IPS-18a (cell line): ENCODE measurements at regions not wholly inside any gene's neighbourhood (a gene's known extent, or its start where the extent isn't known, plus 50 kb on each side); places are given as distances from the start of the nearest gene placed in this dataset.

Experiments
- H3K27ac ChIP-seq: one replicate; pipeline ENCODE4 v1.5.1; 2013; ENCODE audit warnings: low read length
- H3K27me3 ChIP-seq: one replicate; pipeline ENCODE4 v1.6.1; 2013; ENCODE audit warnings: mild to moderate bottlenecking, low read length; ENCODE audit not compliant: control insufficient read depth, insufficient read depth
- H3K36me3 ChIP-seq: one replicate; pipeline ENCODE4 v1.6.1; 2013; ENCODE audit warnings: low read depth, low read length; ENCODE audit not compliant: control insufficient read depth
- H3K4me1 ChIP-seq: one replicate; pipeline ENCODE4 v1.6.1; 2013; ENCODE audit warnings: low read depth, low read length; ENCODE audit not compliant: control insufficient read depth
- H3K4me3 ChIP-seq: one replicate; pipeline ENCODE4 v1.5.1; 2013; ENCODE audit warnings: low read length
- H3K9ac ChIP-seq: one replicate; pipeline ENCODE4 v1.6.1; 2013; ENCODE audit warnings: mild to moderate bottlenecking, low read length, moderate library complexity
- H3K9me3 ChIP-seq: one replicate; pipeline ENCODE4 v1.6.1; 2013; ENCODE audit warnings: low read depth, low read length; ENCODE audit not compliant: control insufficient read depth

- no peak overlapping the region for H3K27ac ChIP-seq
- H3K27me3 ChIP-seq = no peaks in the 10 kb centered on the region
These were observed 1424.9 kb upstream of the PCDH7 start for GRCh38 chr4:29295280-29295679.

GRCh38 chr4:29304595-29304994 lies 1415.6 kb upstream of the PCDH7 start:
- no peak overlapping the region for H3K9ac ChIP-seq
- H3K27ac ChIP-seq = no peak overlapping the region
- no peaks in the 10 kb centered on the region for H3K4me1 ChIP-seq
- H3K27me3 ChIP-seq = no peaks in the 10 kb centered on the region
- H3K9me3 ChIP-seq = no peaks in the 10 kb centered on the region
- no peaks in the 10 kb centered on the region for H3K36me3 ChIP-seq
- H3K4me3 ChIP-seq = no peak overlapping the region

More at GRCh38 chr4:29295280-29295679, 1424.9 kb upstream of the PCDH7 start:
- Histone ChIP-seq H3K36me3 (no peaks in the 10 kb centered on the region), H3K9ac (no peak overlapping the region), H3K4me1 (no peaks in the 10 kb centered on the region), H3K4me3 (no peak overlapping the region), H3K9me3 (no peaks in the 10 kb centered on the region)

- no peak overlapping the region for H3K4me3 ChIP-seq
- no peaks in the 10 kb centered on the region for H3K4me1 ChIP-seq
- no peaks in the 10 kb centered on the region for H3K9me3 ChIP-seq
- no peaks in the 10 kb centered on the region for H3K27me3 ChIP-seq
- H3K27ac ChIP-seq = no peak overlapping the region
- no peaks in the 10 kb centered on the region for H3K36me3 ChIP-seq
- H3K9ac ChIP-seq = no peak overlapping the region
These were observed 1412.9 kb upstream of the PCDH7 start for GRCh38 chr4:29307256-29307655.

GRCh38 chr4:29307755-29308154 lies 1412.4 kb upstream of the PCDH7 start:
- H3K27me3 ChIP-seq = no peaks in the 10 kb centered on the region

GRCh38 chr4:29309050-29309449 lies 1411.1 kb upstream of the PCDH7 start:
- Histone ChIP-seq H3K4me3 (no peak overlapping the region), H3K4me1 (no peaks in the 10 kb centered on the region), H3K9ac (no peak overlapping the region), H3K9me3 (no peaks in the 10 kb centered on the region), H3K27me3 (no peaks in the 10 kb centered on the region), H3K36me3 (no peaks in the 10 kb centered on the region), H3K27ac (no peak overlapping the region)

More at GRCh38 chr4:29307755-29308154, 1412.4 kb upstream of the PCDH7 start:
- Histone ChIP-seq H3K36me3 (no peaks in the 10 kb centered on the region), H3K4me3 (no peak overlapping the region), H3K4me1 (no peaks in the 10 kb centered on the region), H3K27ac (no peak overlapping the region), H3K9ac (no peak overlapping the region), H3K9me3 (no peaks in the 10 kb centered on the region)

GRCh38 chr4:29310252-29310651 lies 1409.9 kb upstream of the PCDH7 start:
- H3K9ac ChIP-seq = no peak overlapping the region
- no peaks in the 10 kb centered on the region for H3K9me3 ChIP-seq
- no peak overlapping the region for H3K4me3 ChIP-seq
- H3K36me3 ChIP-seq = no peaks in the 10 kb centered on the region
- H3K27ac ChIP-seq = no peak overlapping the region
- H3K4me1 ChIP-seq = no peaks in the 10 kb centered on the region
- no peaks in the 10 kb centered on the region for H3K27me3 ChIP-seq

GRCh38 chr4:29311247-29311646 lies 1408.9 kb upstream of the PCDH7 start:
- no peak overlapping the region for H3K27ac ChIP-seq
- H3K27me3 ChIP-seq = no peaks in the 10 kb centered on the region
- no peak overlapping the region for H3K9ac ChIP-seq
- no peaks in the 10 kb centered on the region for H3K36me3 ChIP-seq
- H3K4me1 ChIP-seq = no peaks in the 10 kb centered on the region
- H3K9me3 ChIP-seq = no peaks in the 10 kb centered on the region
- no peak overlapping the region for H3K4me3 ChIP-seq

- Histone ChIP-seq H3K9me3 (no peaks in the 10 kb centered on the region), H3K4me1 (no peaks in the 10 kb centered on the region), H3K27me3 (no peaks in the 10 kb centered on the region), H3K27ac (no peak overlapping the region), H3K4me3 (no peak overlapping the region), H3K36me3 (no peaks in the 10 kb centered on the region), H3K9ac (no peak overlapping the region)
These were observed 1400.4 kb upstream of the PCDH7 start for GRCh38 chr4:29319663-29320340.

- no peaks in the 10 kb centered on the region for H3K27me3 ChIP-seq
- H3K9me3 ChIP-seq = no peaks in the 10 kb centered on the region
- no peak overlapping the region for H3K9ac ChIP-seq
- H3K4me3 ChIP-seq = no peak overlapping the region
- no peak overlapping the region for H3K27ac ChIP-seq
- H3K4me1 ChIP-seq = no peaks in the 10 kb centered on the region
- H3K36me3 ChIP-seq = no peaks in the 10 kb centered on the region
These were observed 1399.1 kb upstream of the PCDH7 start for GRCh38 chr4:29320947-29321620.

GRCh38 chr4:29326004-29326403 lies 1394.2 kb upstream of the PCDH7 start:
- Histone ChIP-seq H3K9ac (no peak overlapping the region), H3K4me3 (no peak overlapping the region), H3K27ac (no peak overlapping the region), H3K4me1 (no peaks in the 10 kb centered on the region), H3K36me3 (no peaks in the 10 kb centered on the region), H3K27me3 (no peaks in the 10 kb centered on the region), H3K9me3 (no peaks in the 10 kb centered on the region)

GRCh38 chr4:29326816-29327215 lies 1393.4 kb upstream of the PCDH7 start:
- H3K9me3 ChIP-seq = no peaks in the 10 kb centered on the region

GRCh38 chr4:29336861-29337260 lies 1383.3 kb upstream of the PCDH7 start:
- no peak overlapping the region for H3K4me3 ChIP-seq
- H3K27me3 ChIP-seq = no peaks in the 10 kb centered on the region
- no peak overlapping the region for H3K9ac ChIP-seq
- no peaks in the 10 kb centered on the region for H3K9me3 ChIP-seq
- H3K4me1 ChIP-seq = no peaks in the 10 kb centered on the region
- no peak overlapping the region for H3K27ac ChIP-seq
- H3K36me3 ChIP-seq = no peaks in the 10 kb centered on the region

More at GRCh38 chr4:29326816-29327215, 1393.4 kb upstream of the PCDH7 start:
- Histone ChIP-seq H3K4me3 (no peak overlapping the region), H3K36me3 (no peaks in the 10 kb centered on the region), H3K4me1 (no peaks in the 10 kb centered on the region), H3K9ac (no peak overlapping the region), H3K27ac (no peak overlapping the region), H3K27me3 (no peaks in the 10 kb centered on the region)
